ENCODE measurements at regions not wholly inside any gene's neighbourhood (a gene's known extent, or its start where the extent isn't known, plus 50 kb on each side); places are given as distances from the start of the nearest gene placed in this dataset.

GRCh38 chr13:97057176-97057575 lies 62.9 kb upstream of the OXGR1 start:
- Histone ChIP-seq H3K36me3 (no peaks in the 10 kb centered on the region), H3K9me3 (replicated peaks) (no peaks in the 10 kb centered on the region; the same call in 1 of the 2 replicates), H3K27me3 (no peaks in the 10 kb centered on the region), H3K4me3 (no peak overlapping the region), H3K4me1 (peaks cover 23% of the 10 kb centered on the region), H3K27ac (peak overlapping the region; percentile 53)
- peak in 1 of 2 experiments; percentile 58 for DNase-seq

DNA sequence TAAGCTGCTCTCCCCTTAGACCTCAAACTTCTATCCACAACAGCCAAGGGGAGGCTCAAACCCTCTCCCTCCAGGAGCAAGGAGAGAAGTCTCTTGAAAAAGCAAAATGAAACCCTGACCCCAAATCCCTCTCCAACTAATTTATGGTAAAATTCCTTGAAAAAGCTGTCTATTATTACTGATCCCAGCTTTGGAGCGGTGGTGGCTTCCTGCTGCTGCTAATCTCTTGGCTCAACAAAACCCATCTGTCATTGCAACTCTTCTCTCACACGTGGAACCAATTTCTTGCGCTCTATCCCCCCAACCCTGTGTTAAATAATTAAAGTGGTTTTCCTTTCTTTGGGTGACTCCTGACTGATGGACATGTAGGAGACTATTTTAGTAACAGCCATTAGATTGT lies 64.1 kb upstream of the OXGR1 start:
- Histone ChIP-seq H3K36me3 (no peaks in the 10 kb centered on the region), H3K4me3 (peak overlapping the region; percentile 10), H3K4me1 (peaks cover 23% of the 10 kb centered on the region), H3K9me3 (replicated peaks) (no peaks in the 10 kb centered on the region; the same call in 1 of the 2 replicates), H3K27ac (peak overlapping the region; percentile 53), H3K27me3 (no peaks in the 10 kb centered on the region)
- peak; percentile 43 to 74 for DNase-seq

DNA sequence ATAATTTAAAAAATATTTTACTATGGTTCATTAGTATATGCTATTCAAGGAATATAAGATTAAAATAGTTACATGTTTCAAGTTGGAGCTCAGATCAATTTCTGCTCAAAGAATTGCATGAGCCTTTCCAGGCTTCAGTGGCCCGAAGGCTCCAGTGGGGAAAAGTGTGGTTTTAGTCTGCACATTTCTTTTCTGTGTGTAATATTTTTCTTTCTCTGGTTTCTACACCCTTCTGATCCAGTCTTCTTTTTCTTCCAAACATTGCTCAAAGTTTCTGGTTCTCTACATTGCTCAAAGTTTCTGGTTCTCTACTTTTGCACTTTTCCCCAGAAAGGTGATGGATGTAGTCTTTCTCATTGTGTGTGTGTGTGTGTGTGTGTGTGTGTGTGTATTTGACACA lies 64.7 kb upstream of the OXGR1 start:
- Histone ChIP-seq H3K27ac (peak overlapping the region; percentile 53), H3K27me3 (no peaks in the 10 kb centered on the region), H3K36me3 (no peaks in the 10 kb centered on the region), H3K4me3 (peak overlapping the region; percentile 10), H3K4me1 (peaks cover 23% of the 10 kb centered on the region), H3K9me3 (replicated peaks) (no peaks in the 10 kb centered on the region; the same call in 1 of the 2 replicates)
- DNase-seq = peak in 1 of 2 experiments; percentile 21

- Histone ChIP-seq H3K4me1 (peaks cover 33% of the 10 kb centered on the region), H3K27me3 (no peaks in the 10 kb centered on the region), H3K36me3 (no peaks in the 10 kb centered on the region), H3K9me3 (replicated peaks) (no peaks in the 10 kb centered on the region), H3K27ac (peak overlapping the region; percentile 69), H3K4me3 (peak overlapping the region; percentile 24)
- DNase-seq = peak; percentile 38 to 40
Measured at GRCh38 chr13:97067017-97067895, 73.0 kb upstream of the OXGR1 start.

DNA sequence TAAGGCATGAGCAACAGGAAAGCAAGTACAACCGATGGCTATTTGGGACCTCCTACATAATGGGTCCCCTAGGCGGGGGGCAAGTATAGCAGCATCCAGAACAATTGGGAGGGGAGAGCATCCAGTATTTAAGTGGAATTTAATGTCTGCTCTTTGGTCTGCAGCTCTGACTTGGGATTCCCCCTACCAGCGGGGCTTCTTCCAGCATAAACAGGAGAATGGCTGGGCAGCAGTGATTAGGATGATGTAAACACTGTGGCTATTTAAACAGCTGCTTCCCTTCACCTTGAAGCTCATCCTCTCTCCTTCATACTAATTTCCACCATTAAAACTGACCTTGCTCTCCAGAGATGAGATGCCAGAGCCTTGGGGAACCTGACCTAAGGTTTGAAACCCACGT lies 73.9 kb upstream of the OXGR1 start:
- DNase-seq = peak; percentile 42 to 63
- Histone ChIP-seq H3K27me3 (no peaks in the 10 kb centered on the region), H3K4me1 (peaks cover 33% of the 10 kb centered on the region), H3K36me3 (no peaks in the 10 kb centered on the region), H3K27ac (peak overlapping the region; percentile 69), H3K4me3 (peak overlapping the region; percentile 24), H3K9me3 (replicated peaks) (no peaks in the 10 kb centered on the region)

- H3K4me3 ChIP-seq = no peak overlapping the region
- peak overlapping the region; percentile 69; the same call in 1 of the 2 replicates for H3K27ac ChIP-seq
- H3K4me1 ChIP-seq = peaks cover 33% of the 10 kb centered on the region
- H3K36me3 ChIP-seq = no peaks in the 10 kb centered on the region
- no peaks in the 10 kb centered on the region for H3K9me3 ChIP-seq (replicated peaks)
- H3K27me3 ChIP-seq = no peaks in the 10 kb centered on the region
- peak; percentile 32 to 34 for DNase-seq
Measured at GRCh38 chr13:97069050-97069815, 75.0 kb upstream of the OXGR1 start.

- Histone ChIP-seq H3K4me1 (peaks cover 25% of the 10 kb centered on the region), H3K9me3 (replicated peaks) (peaks cover 6% of the 10 kb centered on the region; the same call in 1 of the 2 replicates), H3K4me3 (no peak overlapping the region), H3K27me3 (no peaks in the 10 kb centered on the region), H3K27ac (no peak overlapping the region), H3K36me3 (no peaks in the 10 kb centered on the region)
- no peak for DNase-seq
Measured at GRCh38 chr13:97072297-97072696, 78.0 kb upstream of the OXGR1 start.

GRCh38 chr13:97074618-97075017 lies 80.3 kb upstream of the OXGR1 start:
- Histone ChIP-seq H3K4me3 (no peak overlapping the region), H3K27me3 (no peaks in the 10 kb centered on the region), H3K36me3 (no peaks in the 10 kb centered on the region), H3K27ac (no peak overlapping the region), H3K4me1 (peaks cover 1% of the 10 kb centered on the region), H3K9me3 (replicated peaks) (peaks cover 6% of the 10 kb centered on the region; the same call in 1 of the 2 replicates)
- no peak for DNase-seq

- DNase-seq = peak in 1 of 2 experiments; percentile 10
- H3K27ac ChIP-seq = no peak overlapping the region
- no peaks in the 10 kb centered on the region for H3K4me1 ChIP-seq
- no peaks in the 10 kb centered on the region for H3K27me3 ChIP-seq
- H3K9me3 ChIP-seq (replicated peaks) = peaks cover 6% of the 10 kb centered on the region; the same call in 1 of the 2 replicates
- H3K36me3 ChIP-seq = no peaks in the 10 kb centered on the region
- peak overlapping the region; percentile 33 for H3K4me3 ChIP-seq
Measured at GRCh38 chr13:97076898-97077297, 82.6 kb upstream of the OXGR1 start.

GRCh38 chr13:97077341-97077740 lies 83.1 kb upstream of the OXGR1 start:
- peak overlapping the region; percentile 33 for H3K4me3 ChIP-seq
- H3K4me1 ChIP-seq = no peaks in the 10 kb centered on the region
- DNase-seq = no peak
- H3K9me3 ChIP-seq (replicated peaks) = peaks cover 6% of the 10 kb centered on the region; the same call in 1 of the 2 replicates
- H3K36me3 ChIP-seq = no peaks in the 10 kb centered on the region
- no peak overlapping the region for H3K27ac ChIP-seq
- H3K27me3 ChIP-seq = no peaks in the 10 kb centered on the region

DNA sequence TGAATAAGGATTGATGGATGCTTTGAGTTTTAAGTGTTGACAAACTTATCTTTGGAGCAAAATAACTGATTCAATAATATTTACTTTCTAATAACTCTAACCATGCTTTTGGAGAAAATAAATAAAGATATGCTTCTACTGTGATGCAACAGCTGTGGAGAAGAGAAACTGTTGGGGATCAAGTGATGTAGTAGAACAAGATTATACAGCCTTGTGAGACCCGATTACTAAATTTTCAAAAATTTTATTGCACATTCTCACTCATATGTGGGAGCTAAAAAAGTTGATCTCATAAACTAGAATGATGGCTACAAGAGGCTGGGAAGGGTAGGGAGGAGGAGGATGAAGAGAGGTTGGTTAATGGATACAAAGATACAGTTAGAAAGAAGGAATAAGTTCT lies 85.5 kb upstream of the OXGR1 start:
- H3K27me3 ChIP-seq = no peaks in the 10 kb centered on the region
- H3K4me3 ChIP-seq = no peak overlapping the region
- no peaks in the 10 kb centered on the region for H3K4me1 ChIP-seq
- H3K27ac ChIP-seq = no peak overlapping the region
- H3K36me3 ChIP-seq = no peaks in the 10 kb centered on the region
- peaks cover 4% of the 10 kb centered on the region; the same call in 1 of the 2 replicates for H3K9me3 ChIP-seq (replicated peaks)
- no peak for DNase-seq

GRCh38 chr13:97082461-97083207 lies 88.4 kb upstream of the OXGR1 start:
- Histone ChIP-seq H3K4me1 (no peaks in the 10 kb centered on the region), H3K4me3 (no peak overlapping the region), H3K27me3 (no peaks in the 10 kb centered on the region), H3K9me3 (replicated peaks) (no peaks in the 10 kb centered on the region), H3K36me3 (no peaks in the 10 kb centered on the region), H3K27ac (no peak overlapping the region)
- DNase-seq = no peak

- no peak overlapping the region for H3K4me3 ChIP-seq
- H3K4me1 ChIP-seq = no peaks in the 10 kb centered on the region
- no peaks in the 10 kb centered on the region for H3K27me3 ChIP-seq
- H3K9me3 ChIP-seq (replicated peaks) = no peaks in the 10 kb centered on the region
- no peaks in the 10 kb centered on the region for H3K36me3 ChIP-seq
- DNase-seq = no peak
- no peak overlapping the region for H3K27ac ChIP-seq
Measured at GRCh38 chr13:97091196-97091595, 96.9 kb upstream of the OXGR1 start.

- H3K4me3 ChIP-seq = no peak overlapping the region
- no peaks in the 10 kb centered on the region for H3K36me3 ChIP-seq
- no peak for DNase-seq
- H3K9me3 ChIP-seq (replicated peaks) = no peaks in the 10 kb centered on the region
- H3K4me1 ChIP-seq = no peaks in the 10 kb centered on the region
- H3K27ac ChIP-seq = no peak overlapping the region
- H3K27me3 ChIP-seq = no peaks in the 10 kb centered on the region
Measured at GRCh38 chr13:97100821-97101220, 106.5 kb upstream of the OXGR1 start.
